Heart right ventricle (tissue), 16 donors: ENCODE measurements at regions not wholly inside any gene's neighbourhood (a gene's known extent, or its start where the extent isn't known, plus 50 kb on each side); places are given as distances from the start of the nearest gene placed in this dataset.

Experiments
- ATAC-seq, 8 donors: fragments of 200-7000 bp; cut with Tn5 transposase; one replicate each; pipeline ENCODE4 v1.9.1; 2020; ENCODE audit warnings: mild to moderate bottlenecking in 8 of 8, moderate library complexity in 8 of 8, moderate number of reproducible peaks in 1 of 8
- DNase-seq, 2 donors: peaks; one replicate each; pipeline ENCODE4 v3.0.0-alpha.2; 2020
- H3K27ac ChIP-seq, 10 donors: fragments of 200-600 bp; sonication (generic) in 2 of 10; one replicate each; pipeline versions ENCODE4 v1.5.0 to v1.8.0; 2020 to 2022; ENCODE audit warnings: mild to moderate bottlenecking in 3 of 10
- H3K27me3 ChIP-seq, 7 donors: fragments of 200-600 bp; one replicate each; pipeline ENCODE4 v1.8.0; 2021 to 2022; ENCODE audit warnings: mild to moderate bottlenecking in 2 of 7
- H3K36me3 ChIP-seq, 9 donors: fragments of 200-600 bp; sonication (generic) in 1 of 9; one replicate each; pipeline versions ENCODE4 v1.5.0 to v1.8.0; 2020 to 2022; ENCODE audit warnings: mild to moderate bottlenecking in 2 of 9
- H3K4me1 ChIP-seq, 9 donors: fragments of 200-600 bp; sonication (generic) in 1 of 9; one replicate each; pipeline versions ENCODE4 v1.5.0 to v1.8.0; 2020 to 2022; ENCODE audit warnings: mild to moderate bottlenecking in 4 of 9
- H3K4me3 ChIP-seq, 10 donors: fragments of 200-600 bp; sonication (generic) in 2 of 10; one replicate each; pipeline versions ENCODE4 v1.5.0 to v1.8.0; 2020 to 2022; ENCODE audit warnings: mild to moderate bottlenecking in 7 of 10, moderate library complexity in 2 of 10
- H3K9me3 ChIP-seq, 11 donors: fragments of 200-600 bp in 10 of 11; sonication (generic) in 2 of 11; one replicate each; pipeline versions ENCODE4 v1.5.0 to v1.8.0; 2013 to 2022; ENCODE audit warnings: mild to moderate bottlenecking in 2 of 11, control low read depth in 1 of 11, moderate library complexity in 1 of 11
- WGBS, 2 donors: extraction: QIAGEN DNeasy Blood & Tissue Kit; methylation state at CpG; one replicate each; pipeline ENCODE4 v1.1.7; 2013; ENCODE audit warnings: inconsistent platforms in 1 of 2; 5-methylcytosine and 5-hydroxymethylcytosine counted together
- intact Hi-C, 10 donors: fragments of 100-400 bp; cut with DNase I; formaldehyde crosslinking; loops; one replicate each; pipeline versions ENCODE4 v1.11.1 to v1.14.2; 2022
- TF ChIP-seq, protein P1 (sequence below), 9 donors: fragments of 200-600 bp; sonication (generic) in 2 of 9; IDR thresholded peaks; one replicate each; pipeline versions ENCODE4 v1.5.0 to v1.8.0; 2021 to 2022; ENCODE audit warnings: antibody characterized with exemption in 9 of 9, mild to moderate bottlenecking in 5 of 9, moderate library complexity in 1 of 9
- donor health status: Arrhythmogenic right ventricular cardiomyopathy.
- donor health status: ischemic (EF 13 %, LVEDD 7.1; RV severe dilation, severe dysfunction).
- donor health status: healthy with polysubstance abuse.
- donor health status: DM: no; HTN: yes; CAD: no.
- donor health status: DM: no; HTN: no; CAD: no.
- donor health status: ischemic (EF 25% LVEDD 6.9; RV normal size, moderate dysfunction).
- donor health status: ischemic (EF 25% LVEDD 5.7; RV mildly dilated, moderate dysfunction).
- donor health status: healthy.
- donor health status: DM: yes; HTN: yes; CAD: no.
- donor health status: Ischemic cardiomyopathy.
- donor health status: ischemic (EF 35%, LVEDD 5.7; RV mildly dilated, moderate dysfunction).
- donor health status: nonischemic (EF 11% LVEDD 7.7; RV severe dilation, severe dysfunction).
- donor health status: DM: yes; HTN: yes; CAD: no.
- donor health status: PGD.
- donor health status: ischemic (EF 29% LVEDD 5.4; RV normal size, mild dysfunction).
- donor health status: nonischemic (EF 23%, LVEDD 6.1; RV moderate dilation, normal function).

DNA sequence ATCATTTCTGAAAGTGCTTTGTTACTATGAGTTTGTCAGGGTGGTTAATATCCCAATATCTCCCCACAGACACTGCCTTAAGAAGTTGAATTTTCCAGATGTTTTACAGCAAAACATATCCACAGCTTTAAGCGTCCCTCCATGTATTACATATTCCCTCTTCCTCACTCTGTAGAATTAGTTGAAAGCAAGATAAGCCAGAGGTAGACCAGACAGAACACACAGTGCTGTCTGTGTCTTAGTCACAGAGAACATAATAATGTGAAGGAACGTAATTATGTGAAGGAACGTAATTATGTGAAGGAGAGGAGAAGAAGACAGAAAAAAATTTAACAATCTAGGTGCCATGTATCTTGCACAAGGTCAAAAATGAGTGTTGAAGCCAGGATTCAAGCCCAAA lies 81.9 kb upstream of the LRATD1 start:
- ATAC-seq = peak in 2 of 8 donors; percentile 41 to 53
- intact Hi-C loops = no loop called here
- no peaks in the 10 kb centered on the region for H3K4me1 ChIP-seq

DNA sequence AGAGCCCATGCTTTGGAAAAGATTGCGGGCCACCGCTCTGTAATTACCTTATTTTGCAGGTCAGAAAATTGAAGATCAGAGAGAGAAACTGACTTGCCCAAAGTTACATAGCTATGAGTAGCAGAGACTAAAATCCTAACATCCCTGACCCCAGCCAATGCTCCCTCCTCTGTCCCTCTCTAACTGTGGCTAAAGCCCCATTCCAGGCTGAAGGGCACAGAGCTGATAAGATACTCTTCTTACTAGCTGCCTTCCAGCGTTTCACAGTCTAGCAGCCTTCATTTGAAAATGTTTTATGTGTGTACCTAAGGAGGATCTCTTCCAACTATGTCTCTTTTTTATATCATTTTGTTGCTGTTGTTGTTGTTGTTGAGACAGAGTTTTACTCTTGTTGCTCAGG lies 81.4 kb upstream of the LRATD1 start:
- TF ChIP-seq, protein P1, sequence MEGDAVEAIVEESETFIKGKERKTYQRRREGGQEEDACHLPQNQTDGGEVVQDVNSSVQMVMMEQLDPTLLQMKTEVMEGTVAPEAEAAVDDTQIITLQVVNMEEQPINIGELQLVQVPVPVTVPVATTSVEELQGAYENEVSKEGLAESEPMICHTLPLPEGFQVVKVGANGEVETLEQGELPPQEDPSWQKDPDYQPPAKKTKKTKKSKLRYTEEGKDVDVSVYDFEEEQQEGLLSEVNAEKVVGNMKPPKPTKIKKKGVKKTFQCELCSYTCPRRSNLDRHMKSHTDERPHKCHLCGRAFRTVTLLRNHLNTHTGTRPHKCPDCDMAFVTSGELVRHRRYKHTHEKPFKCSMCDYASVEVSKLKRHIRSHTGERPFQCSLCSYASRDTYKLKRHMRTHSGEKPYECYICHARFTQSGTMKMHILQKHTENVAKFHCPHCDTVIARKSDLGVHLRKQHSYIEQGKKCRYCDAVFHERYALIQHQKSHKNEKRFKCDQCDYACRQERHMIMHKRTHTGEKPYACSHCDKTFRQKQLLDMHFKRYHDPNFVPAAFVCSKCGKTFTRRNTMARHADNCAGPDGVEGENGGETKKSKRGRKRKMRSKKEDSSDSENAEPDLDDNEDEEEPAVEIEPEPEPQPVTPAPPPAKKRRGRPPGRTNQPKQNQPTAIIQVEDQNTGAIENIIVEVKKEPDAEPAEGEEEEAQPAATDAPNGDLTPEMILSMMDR (IDR thresholded peaks at IDR 0.05) = no peak

More for the DNA sequence above, 81.9 kb upstream of the LRATD1 start:
- Histone ChIP-seq H3K9me3 (no peaks in the 10 kb centered on the region), H3K27me3 (no peaks in the 10 kb centered on the region), H3K36me3 (no peaks in the 10 kb centered on the region), H3K27ac (no peak overlapping the region), H3K4me3 (no peak overlapping the region)
- TF ChIP-seq, protein P1 (IDR thresholded peaks at IDR 0.05) = no peak
- WGBS, 2 donors = 33 to 48% methylated on average over 3 of the region's 3 CpGs
- DNase-seq = no peak

DNA sequence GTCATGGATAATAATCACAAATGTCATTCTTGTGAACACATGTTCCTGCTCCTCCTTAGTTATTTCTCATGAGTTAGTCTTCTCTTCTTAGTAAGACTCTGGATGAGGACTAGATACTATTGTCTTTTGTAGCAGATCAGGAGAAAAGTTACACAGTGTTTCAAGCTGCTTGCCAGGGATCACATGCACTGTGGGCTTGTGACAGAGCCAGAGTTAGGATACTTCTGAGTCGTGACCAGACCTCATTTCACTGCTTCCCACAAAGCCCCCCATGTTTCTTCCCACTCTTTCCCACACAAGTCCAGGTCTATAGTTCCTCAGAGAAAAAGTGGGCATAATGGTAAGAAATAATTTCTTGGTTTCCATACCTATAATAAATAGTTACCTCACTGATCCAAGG lies 80.2 kb upstream of the LRATD1 start:
- H3K9me3 ChIP-seq = no peaks in the 10 kb centered on the region
- no peak for DNase-seq
- H3K4me3 ChIP-seq = no peak overlapping the region
- no peaks in the 10 kb centered on the region for H3K36me3 ChIP-seq
- no peaks in the 10 kb centered on the region for H3K27me3 ChIP-seq
- no peak for ATAC-seq
- H3K4me1 ChIP-seq = no peaks in the 10 kb centered on the region
- WGBS, 2 donors = 62 to 70% methylated on average over 1 of the region's 1 CpG
- intact Hi-C loops = no loop called here
- TF ChIP-seq, protein P1 (IDR thresholded peaks at IDR 0.05) = no peak
- no peak overlapping the region for H3K27ac ChIP-seq

More for the DNA sequence above, 81.4 kb upstream of the LRATD1 start:
- WGBS, 2 donors = 69 to 70% methylated on average over 3 of the region's 3 CpGs
- H3K36me3 ChIP-seq = no peaks in the 10 kb centered on the region
- DNase-seq (no peak), ATAC-seq (peak in 2 of 8 donors; percentile 63 to 79)
- H3K27me3 ChIP-seq = no peaks in the 10 kb centered on the region
- no peak overlapping the region for H3K27ac ChIP-seq
- intact Hi-C loops = no loop called here
- H3K4me3 ChIP-seq = no peak overlapping the region
- no peaks in the 10 kb centered on the region for H3K9me3 ChIP-seq
- no peaks in the 10 kb centered on the region for H3K4me1 ChIP-seq

DNA sequence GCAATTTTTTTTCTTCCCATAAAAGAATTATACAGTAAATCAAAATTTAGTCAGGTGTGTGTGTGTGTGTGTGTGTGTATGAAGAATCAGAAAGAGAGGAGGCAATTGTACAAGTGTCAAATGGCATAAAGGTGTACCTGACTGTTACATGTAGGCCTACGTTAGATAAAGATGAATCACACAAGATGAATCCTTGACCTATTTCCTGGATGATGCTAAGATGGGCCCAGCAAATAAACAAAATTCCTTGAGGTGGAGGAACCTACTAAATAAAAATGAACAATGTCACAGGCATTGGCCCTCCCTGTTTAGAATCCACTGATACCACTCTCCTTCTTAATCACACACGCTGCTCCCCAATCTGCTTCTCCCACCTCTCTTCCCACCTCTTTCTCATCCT lies 79.7 kb upstream of the LRATD1 start:
- DNase-seq (no peak), ATAC-seq (no peak)
- H3K9me3 ChIP-seq = no peaks in the 10 kb centered on the region
- no peak overlapping the region for H3K27ac ChIP-seq
- H3K27me3 ChIP-seq = no peaks in the 10 kb centered on the region
- TF ChIP-seq, protein P1 (IDR thresholded peaks at IDR 0.05) = no peak
- no peak overlapping the region for H3K4me3 ChIP-seq
- no peaks in the 10 kb centered on the region for H3K36me3 ChIP-seq
- intact Hi-C loops = no loop called here
- WGBS, 2 donors = 84 to 86% methylated on average over 2 of the region's 2 CpGs
- no peaks in the 10 kb centered on the region for H3K4me1 ChIP-seq
